Esophagus squamous epithelium (tissue), 4 donors: ENCODE measurements at regions not wholly inside any gene's neighbourhood (a gene's known extent, or its start where the extent isn't known, plus 50 kb on each side); places are given as distances from the start of the nearest gene placed in this dataset.

Experiments
- POLR2A ChIP-seq, 4 donors: fragments of 450-650 bp; IDR thresholded peaks; one replicate each; pipeline ENCODE4 v1.6.1; 2017; ENCODE audit warnings: antibody characterized with exemption in 4 of 4, mild to moderate bottlenecking in 4 of 4, moderate library complexity in 3 of 4
- TF ChIP-seq, protein P1 (sequence below), 6 experiments: fragments of 450-650 bp in 4 of 6; fragments of 200-600 bp in 2 of 6; sonication (generic) in 2 of 6; IDR thresholded peaks; one replicate each; pipeline ENCODE4 v1.5.1; 2016 to 2019; ENCODE audit warnings: antibody characterized with exemption in 6 of 6, mild to moderate bottlenecking in 4 of 6, moderate library complexity in 4 of 6

DNA sequence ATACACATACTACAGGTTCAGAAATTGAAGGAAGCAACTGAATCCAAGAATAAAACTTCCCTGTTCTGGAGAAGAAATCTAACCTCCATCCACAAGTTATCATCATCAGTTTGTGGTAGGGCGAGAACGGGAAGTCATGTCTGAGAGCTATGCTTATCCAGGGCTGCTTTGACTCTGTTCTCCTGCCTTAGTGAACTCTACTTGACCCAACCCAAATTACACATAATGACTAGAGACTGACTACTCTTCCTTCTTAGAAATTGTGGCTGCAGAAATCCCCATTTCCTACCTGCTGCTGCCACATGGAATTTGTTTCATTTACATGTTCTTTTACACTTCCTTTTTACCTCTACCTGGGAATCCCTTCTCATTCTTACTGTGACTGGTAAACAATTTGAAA is 1102.6 kb upstream of the PIK3C3 start:
- TF ChIP-seq POLR2A (IDR thresholded peaks at IDR 0.05) = no peak
- TF ChIP-seq, protein P1, sequence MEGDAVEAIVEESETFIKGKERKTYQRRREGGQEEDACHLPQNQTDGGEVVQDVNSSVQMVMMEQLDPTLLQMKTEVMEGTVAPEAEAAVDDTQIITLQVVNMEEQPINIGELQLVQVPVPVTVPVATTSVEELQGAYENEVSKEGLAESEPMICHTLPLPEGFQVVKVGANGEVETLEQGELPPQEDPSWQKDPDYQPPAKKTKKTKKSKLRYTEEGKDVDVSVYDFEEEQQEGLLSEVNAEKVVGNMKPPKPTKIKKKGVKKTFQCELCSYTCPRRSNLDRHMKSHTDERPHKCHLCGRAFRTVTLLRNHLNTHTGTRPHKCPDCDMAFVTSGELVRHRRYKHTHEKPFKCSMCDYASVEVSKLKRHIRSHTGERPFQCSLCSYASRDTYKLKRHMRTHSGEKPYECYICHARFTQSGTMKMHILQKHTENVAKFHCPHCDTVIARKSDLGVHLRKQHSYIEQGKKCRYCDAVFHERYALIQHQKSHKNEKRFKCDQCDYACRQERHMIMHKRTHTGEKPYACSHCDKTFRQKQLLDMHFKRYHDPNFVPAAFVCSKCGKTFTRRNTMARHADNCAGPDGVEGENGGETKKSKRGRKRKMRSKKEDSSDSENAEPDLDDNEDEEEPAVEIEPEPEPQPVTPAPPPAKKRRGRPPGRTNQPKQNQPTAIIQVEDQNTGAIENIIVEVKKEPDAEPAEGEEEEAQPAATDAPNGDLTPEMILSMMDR (IDR thresholded peaks at IDR 0.05) = no peak
